ENCODE measurements at regions not wholly inside any gene's neighbourhood (a gene's known extent, or its start where the extent isn't known, plus 50 kb on each side); places are given as distances from the start of the nearest gene placed in this dataset.

DNA sequence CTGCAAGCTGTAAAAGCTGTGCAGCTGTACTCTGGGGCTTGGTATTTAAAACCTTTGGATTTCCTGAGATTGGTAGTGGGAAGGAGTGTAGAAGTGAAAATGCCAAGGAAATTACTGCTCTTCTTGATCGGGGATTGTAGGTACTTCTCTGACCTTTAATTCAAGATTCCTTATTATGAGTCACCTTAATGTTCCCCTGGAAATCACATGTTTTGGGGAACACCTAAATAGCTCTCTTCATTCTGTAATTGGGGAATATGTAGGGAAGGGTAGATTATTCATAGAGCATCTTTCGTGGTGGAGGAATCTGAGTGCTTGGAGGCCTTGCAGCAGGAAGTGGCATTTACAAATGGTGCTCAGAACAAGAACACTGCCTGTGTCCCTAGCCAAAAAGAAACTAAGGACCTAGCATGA lies 137.8 kb downstream of the UCHL1 start:
- no peak for DNase-seq

DNA sequence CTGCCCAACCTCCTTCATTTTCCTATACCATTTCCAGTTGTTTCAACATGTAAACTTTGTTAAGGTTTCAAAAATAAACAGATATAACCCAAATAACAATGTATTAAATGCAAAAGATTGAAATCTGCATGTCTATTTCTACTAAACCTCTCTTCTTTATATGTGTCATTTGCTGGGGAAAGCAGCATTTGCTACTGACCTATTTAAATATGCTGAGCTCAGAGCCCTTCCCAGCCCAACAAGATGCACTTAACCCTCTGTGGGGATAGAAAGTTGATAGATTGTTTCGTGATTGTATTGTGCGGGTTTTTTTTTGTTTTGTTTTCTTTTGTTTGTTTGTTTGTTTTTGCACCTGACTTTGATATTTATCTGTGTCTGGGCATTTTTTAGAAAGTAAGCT lies 139.5 kb downstream of the UCHL1 start:
- no peak for DNase-seq

- no peak for DNase-seq
Observed at GRCh38 chr4:41396869-41397268, 140.1 kb downstream of the UCHL1 start.

DNA sequence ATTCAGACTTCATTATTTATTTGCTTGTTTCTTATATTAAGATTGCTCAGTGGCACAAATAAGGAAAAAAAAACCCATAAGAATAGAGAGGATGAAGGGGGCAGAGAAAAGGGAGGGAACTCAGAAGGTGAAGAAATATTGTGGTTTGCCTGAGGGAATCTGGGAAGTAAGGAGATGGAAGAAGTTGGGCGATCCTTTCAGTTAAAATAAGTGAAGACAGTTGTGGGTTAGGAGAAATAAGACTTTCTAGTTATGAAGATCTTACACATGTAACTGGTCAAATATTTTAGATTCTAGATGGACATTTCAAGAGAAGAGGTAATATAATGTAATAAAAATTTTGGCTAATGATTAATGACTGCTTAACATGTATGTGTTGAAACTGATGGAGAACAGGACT lies 138.7 kb upstream of the LIMCH1 start:
- no peak for DNase-seq

- no peak for DNase-seq
Observed at GRCh38 chr4:41400296-41400695, 137.7 kb upstream of the LIMCH1 start.

- no peak for DNase-seq
Observed at GRCh38 chr4:41405464-41406112, 132.4 kb upstream of the LIMCH1 start.

- no peak for DNase-seq
Observed at GRCh38 chr4:41406113-41406516, 131.8 kb upstream of the LIMCH1 start.

DNA sequence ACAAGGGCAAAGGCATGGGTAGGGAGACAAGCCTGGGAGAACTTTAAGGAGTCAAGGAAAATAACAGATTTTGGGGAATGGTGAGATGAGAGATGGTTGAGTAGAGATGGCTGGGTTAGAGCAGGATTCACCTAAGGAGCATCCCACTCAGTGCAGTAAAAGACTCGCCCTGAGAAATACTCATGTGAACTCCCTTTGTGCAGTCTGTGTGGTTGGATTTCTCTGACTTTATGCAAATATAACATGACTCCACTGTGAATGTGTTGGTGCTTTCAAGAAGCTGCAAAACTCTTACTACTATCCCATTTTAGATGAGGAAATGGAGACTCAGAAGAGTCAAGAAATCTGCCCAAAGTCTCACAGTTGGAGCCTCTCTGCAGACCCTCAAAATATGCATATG lies 129.8 kb upstream of the LIMCH1 start:
- DNase-seq, result no peak

- DNase-seq, result no peak
Observed at GRCh38 chr4:41408859-41409593, 128.9 kb upstream of the LIMCH1 start.

GRCh38 chr4:41409594-41409895 lies 128.4 kb upstream of the LIMCH1 start:
- DNase-seq, result no peak

DNA sequence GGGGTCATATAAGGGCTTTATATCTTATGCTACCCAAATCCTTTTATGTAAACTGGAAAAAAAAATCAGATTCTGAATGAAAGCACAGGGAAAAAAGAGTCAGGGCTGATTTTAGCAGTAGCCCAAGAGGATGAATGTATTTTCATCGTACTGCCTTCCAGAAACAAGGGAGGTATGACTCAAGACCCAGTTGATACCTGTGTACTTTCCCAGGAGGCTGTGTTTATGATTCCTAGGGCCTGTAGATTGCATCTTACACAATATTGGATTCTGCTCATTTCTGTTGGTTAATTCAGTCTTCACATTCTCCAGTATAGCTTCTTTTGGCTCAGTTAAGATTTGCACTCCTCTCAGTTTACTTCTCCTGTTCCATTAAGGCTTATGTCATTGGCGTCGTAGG lies 127.9 kb upstream of the LIMCH1 start:
- no peak for DNase-seq

DNA sequence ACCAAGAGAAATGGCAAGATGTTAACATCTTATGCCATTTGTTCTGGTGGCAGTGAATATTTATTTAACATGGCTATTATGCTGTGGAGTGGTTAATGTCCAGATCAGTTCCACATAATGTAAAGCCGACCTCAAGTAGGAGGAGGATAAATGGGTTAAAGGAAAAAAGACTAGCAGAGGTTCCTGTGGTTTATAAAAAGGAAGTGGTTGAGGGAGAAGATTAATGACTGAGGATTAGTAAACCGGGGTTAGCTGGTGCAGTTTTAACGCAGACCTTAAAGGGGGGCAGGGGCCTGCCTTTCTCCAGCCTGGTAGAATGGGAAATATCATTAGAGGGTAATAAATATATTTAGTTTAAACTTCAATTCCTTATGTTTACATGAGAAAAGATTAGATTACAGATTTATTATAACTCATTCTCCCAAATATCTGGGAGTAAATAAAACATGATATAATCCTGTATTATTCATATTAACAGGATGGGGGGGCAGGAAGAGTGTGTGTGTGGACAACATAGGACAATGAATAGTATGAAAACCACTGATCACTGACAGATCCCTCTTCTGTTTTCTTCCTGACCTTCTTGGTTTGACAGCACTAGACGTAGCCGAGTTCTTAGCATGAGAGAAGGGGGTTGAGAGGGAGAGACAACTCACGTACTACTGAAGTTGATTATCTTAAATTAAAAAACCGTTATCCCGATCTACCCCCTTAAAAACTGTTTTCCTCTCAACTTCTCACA lies 124.1 kb upstream of the LIMCH1 start:
- DNase-seq, result no peak

- no peak for DNase-seq
Observed at GRCh38 chr4:41414412-41414779, 123.6 kb upstream of the LIMCH1 start.

DNA sequence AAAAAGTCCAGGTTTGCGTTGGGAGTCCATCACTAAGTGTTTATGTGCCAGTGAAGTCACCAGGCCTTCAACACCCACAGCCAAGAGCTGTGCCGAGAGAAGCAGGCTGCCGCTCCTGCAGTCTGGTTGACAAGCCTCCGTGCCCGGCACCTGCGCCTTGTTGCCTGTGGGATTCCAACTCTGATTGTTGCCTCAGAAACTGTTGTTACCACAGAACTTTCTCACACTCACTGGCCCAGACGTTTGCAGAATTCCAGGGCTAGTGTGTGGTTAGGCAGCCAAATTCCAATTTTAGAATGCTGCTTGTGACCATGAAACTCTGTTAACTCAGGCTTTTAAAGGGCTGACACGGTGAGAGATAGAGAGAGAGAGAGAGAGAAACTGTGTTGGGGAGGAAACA lies 119.5 kb upstream of the LIMCH1 start:
- peak in 1 of 2 experiments; percentile 42 for DNase-seq

GRCh38 chr4:41420541-41420940 lies 117.4 kb upstream of the LIMCH1 start:
- peak; percentile 58 to 89 for DNase-seq

DNA sequence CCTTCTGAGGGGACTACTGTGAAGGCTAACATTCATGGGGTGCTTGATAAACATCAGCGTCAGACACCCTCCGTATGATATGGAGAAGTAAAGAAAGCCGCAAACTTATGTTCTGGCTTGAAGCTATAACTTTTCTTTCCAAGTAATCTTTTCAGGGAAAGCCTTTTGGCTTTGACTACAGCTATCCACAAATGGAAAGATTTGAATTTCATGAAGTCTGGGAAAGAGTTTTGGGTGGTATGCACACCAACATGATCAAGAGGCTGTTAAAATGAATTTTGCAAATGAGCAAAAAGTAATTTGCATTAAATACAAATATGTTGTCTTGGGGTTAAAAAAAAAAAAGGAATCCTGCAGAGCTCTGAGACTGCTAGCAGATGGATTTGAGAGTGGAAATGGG lies 114.8 kb upstream of the LIMCH1 start:
- no peak for DNase-seq

GRCh38 chr4:41424522-41424921 lies 113.4 kb upstream of the LIMCH1 start:
- no peak for DNase-seq

DNA sequence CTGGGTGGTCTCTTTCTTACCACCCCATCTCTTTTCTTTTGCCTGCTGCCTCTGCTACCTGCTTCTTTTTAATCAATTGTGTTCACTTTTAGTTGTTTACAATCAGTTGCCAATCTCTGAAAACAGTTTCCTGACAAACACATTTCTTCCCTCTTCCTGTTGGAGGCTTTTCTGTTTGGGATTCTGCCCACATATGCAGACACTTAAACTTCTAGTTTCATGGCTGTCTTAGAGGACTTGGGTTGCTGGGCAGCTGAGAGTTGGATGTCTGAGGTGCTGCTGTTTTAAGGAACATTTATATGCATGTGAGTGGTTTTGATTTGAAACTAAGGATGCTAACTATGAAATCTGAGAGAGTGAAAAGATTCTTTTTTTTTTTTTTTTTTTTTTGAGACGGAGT lies 112.3 kb upstream of the LIMCH1 start:
- DNase-seq, result no peak

GRCh38 chr4:41426539-41426938 lies 111.4 kb upstream of the LIMCH1 start:
- DNase-seq, result no peak

DNA sequence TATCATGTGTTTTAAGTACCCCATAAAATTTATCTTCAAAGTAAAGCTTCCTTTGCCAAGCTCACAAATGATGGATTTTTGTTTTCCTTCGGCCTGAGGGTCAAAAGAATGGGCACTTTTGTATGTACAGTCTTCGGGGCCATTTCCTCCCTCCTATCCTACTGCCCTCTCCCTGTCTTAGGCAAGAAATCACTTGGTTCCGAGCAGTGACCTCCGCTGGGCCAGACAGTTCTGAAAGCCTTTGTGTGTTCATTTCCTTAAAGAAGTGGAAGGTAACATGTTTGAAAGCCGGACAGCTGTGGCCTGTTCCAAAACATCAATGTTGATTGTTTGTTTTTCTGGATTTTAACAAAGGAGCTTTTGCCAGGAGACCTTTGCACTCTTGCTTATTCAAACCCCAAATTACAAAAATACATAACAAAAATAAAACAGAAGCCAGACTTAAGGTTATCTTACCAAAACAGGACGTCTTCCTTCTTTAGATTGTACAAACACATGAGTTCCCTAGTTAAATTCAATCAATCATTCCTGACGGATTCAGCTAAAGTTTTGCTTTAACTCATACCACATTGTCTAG lies 110.6 kb upstream of the LIMCH1 start:
- DNase-seq, result no peak

GRCh38 chr4:41427931-41428600 lies 109.9 kb upstream of the LIMCH1 start:
- no peak for DNase-seq

DNA sequence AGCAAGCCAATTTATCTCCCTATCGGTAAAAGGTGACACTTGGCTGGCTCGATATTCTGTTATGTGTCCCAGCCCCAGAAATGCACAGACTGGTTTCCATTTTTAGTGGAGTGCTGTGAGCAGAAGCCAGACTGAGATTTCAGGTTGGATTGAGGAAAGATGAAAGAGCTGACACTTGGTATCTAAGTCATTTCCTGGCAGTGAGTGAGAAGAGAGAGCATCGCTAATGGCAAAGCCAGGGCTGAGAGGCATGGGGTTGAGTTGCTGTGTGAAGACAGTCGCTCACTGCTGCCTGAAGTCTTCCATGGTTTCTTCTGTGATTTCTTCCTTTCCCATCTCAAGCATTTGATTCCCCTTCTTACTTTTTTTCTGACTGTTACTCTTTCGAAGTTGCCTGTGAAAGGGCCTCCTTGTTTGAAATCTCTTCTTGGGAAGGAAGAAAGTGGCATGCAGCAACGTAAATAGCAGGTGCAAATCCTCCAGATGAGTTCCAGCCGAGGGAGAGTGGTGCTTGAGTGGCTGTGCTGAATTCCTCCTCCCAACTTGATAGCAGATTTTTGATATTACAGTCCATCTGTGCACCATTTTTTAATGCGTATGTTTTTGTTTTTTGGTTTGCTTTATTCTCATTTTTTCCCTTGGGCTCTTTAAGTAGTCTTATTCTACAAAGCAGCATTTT lies 109.2 kb upstream of the LIMCH1 start:
- peak; percentile 48 to 75 for DNase-seq

DNA sequence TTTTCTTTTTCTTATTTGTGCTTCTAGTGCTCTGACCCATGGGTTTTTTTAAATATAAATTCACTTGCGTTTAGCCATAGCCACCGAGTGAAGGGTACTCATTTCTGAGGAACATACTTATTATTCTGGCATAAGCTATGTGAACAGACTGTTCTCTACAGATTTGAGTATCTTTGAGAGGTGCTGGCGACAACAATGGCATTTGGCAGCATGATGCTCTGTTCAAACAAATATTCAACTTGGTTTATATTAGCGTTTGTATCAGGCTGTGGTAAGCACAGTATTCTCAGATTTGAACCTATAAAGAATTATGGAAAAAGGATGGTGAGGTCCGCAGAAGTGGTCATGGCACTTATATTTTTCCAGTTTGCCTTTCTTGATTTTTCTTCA lies 108.7 kb upstream of the LIMCH1 start:
- DNase-seq, result peak; percentile 15 to 46

All from cerebellar nuclear complex (tissue), 1 donor.